ENCODE measurements at regions not wholly inside any gene's neighbourhood (a gene's known extent, or its start where the extent isn't known, plus 50 kb on each side); places are given as distances from the start of the nearest gene placed in this dataset.

GRCh38 chrX:9188117-9188516 lies 154.2 kb upstream of the FAM9B start:
- TF ChIP-seq CTCF (IDR thresholded peaks at IDR 0.05) (no peak), POLR2A (IDR thresholded peaks at IDR 0.05) (no peak)

Measured in body of pancreas (tissue), 4 donors.